Fibroblast of skin of left biceps (primary cell): ENCODE measurements at regions not wholly inside any gene's neighbourhood (a gene's known extent, or its start where the extent isn't known, plus 50 kb on each side); places are given as distances from the start of the nearest gene placed in this dataset.
"Not testable (repeated sequence)": the region's sequence is repeated elsewhere in the genome, so short reads cannot be mapped to it uniquely, and the experiment has no call there.

Source experiments
- DNase-seq, 2 experiments: peaks; one replicate each; pipeline ENCODE4 v3.0.0-alpha.2; 2013; ENCODE audit warnings: low read depth in 2 of 2

DNA sequence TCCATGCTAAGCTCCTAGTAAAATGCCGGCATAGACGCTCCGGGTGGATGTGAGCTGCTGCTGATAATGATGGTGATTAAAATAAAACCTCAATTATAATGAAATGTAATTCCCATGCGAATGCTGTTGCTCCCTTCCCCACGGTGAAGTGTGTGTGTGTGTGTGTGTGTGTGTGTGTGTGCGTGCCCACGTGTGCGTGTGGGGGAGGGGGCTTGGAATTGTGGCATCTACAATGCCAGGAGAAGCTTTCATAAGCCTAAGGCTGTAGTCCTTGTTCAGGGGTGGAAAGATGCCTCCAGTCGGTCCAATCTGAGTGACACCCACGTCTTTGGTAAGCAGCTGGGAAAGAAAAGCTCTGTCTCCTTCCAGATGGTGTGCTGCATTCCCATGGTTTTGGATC lies 137.9 kb downstream of the CDH26 start:
- DNase-seq: no peak

GRCh38 chr20:60097285-60097684 lies 139.1 kb downstream of the CDH26 start:
- no peak for DNase-seq

DNA sequence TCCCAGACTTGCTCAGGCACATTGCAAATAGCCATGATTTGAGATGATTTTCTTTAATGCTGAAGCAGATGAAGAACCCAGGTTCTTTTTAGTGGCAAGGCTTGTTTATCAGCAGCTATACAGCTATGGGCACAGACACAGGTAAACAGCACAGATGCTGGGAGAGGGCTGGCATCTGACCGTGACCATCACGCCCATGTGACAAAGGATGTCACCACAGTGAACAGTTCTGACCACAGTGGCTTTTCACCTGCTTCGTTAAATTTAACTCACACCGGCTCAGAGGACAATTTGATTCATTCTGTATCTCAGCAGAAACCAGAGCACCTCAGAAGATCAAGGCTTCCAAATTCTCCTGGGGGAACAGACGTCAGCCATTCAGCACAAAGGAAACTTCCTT lies 142.6 kb downstream of the CDH26 start:
- DNase-seq: no peak

- no peak for DNase-seq
Observed at GRCh38 chr20:60101201-60101890, 143.1 kb downstream of the CDH26 start.

GRCh38 chr20:60101891-60102281 lies 143.7 kb downstream of the CDH26 start:
- no peak for DNase-seq

GRCh38 chr20:60102665-60103210 lies 144.5 kb downstream of the CDH26 start:
- DNase-seq: no peak

DNA sequence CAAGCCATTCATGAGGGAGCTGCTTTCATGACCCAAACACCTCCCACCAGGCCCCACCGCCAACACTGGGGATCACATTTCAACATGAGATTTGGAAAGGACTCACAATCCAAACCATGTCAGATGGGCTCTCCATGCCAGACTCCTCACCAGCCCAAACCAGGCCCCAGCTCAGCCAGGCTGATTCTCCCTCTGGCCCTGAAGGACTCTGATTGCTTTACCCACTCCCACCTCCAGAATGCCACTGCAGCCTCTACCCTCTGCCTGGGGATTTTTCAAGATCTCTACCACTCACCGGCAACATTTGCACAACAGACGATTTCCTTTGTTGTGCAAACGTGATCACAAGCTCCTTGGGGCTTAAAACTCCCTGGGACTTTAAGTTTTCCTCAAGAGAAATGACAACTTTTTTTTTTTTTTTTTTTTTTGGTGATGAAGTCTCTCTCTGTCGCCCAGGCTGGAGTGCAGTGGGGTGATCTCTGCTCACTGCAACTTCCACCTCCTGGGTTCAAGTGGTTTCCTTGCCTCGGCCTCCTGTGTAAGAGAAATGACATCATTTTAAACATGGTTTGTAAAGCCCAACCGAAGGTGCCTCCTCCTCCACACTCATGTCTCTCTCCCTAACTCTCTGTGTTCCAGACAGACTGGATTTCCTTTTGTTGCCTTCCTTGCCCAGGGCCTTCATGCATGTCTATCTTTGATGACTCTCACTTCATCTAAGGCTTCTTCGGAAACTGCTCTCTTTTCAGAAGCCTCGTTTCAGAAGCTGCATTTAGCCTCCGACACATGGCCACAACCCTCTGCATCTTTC lies 147.0 kb downstream of the CDH26 start:
- DNase-seq: no peak

GRCh38 chr20:60106186-60106585 lies 148.0 kb downstream of the CDH26 start:
- not testable (repeated sequence) for DNase-seq

GRCh38 chr20:60107621-60108390 lies 149.6 kb downstream of the CDH26 start:
- no peak for DNase-seq

DNA sequence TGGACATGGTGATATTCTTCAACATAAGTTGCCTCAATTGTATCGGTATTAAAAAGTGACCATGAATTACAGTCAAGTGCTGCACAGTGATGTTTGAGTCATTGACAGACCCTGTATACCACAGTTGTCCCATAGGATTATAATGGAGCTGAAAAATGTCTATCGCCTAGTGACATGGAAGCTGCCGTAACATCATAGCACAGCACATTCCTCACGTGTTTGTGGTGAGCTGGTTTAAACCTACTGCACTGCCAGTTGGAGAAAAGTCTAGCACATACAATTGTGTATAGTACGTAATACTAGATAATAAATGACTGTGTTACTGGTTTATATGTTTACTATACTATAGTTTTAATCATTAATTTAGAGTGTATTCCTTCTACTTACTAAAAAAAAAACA lies 150.2 kb downstream of the CDH26 start:
- peak; percentile 42 to 51 for DNase-seq

DNA sequence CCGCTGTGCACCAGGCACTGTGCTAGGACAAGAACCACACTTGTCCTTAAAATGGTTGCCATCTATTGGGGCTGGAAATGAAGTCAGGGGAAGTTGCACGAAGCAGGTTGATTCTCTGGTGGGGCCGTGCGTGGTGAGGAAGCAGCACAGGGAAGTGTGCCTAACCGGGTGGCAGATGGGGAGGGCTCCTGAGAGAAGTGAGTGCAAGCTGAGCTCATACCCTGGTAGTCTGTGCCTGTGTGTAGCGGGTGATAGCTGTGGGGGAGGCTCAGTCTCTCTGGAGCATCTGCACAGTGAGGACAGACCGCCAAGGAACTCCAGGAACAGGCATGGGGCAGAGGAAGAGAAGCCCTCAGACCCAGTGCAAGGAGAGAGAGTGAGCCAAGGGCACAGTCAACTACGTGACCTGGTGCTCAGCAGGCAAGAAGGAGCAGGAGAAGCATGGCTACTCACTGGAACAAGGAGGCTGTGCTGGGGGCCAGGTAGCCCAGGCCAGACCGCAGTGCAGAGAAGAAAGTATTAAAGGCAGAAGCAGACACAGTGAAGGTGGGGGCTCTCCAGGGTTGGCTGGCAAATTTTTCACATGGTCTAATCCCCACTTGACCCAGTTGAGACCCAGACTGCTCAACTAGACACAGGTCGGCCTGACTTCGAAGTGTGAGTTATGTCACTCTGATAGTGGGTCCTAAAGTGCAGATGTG lies 155.0 kb downstream of the CDH26 start:
- no peak for DNase-seq

DNA sequence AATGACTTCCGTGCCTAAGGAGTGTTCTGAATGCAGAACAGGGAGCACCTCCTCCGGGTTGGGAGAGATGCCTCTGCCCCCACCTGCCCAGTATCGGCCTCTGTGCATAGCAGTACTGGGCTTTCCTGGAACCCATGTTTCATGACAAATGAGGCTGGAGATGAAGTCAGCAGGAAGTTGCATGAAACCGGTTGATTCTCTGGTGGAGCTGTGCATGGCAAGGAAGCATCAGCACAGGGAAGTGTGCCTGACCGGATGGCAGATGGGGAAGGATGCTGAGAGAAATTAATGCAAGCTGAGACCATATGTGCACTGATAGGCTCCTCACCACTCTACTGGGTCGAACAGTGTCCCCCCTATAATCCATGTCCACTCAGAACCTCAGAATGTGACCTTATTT lies 155.5 kb downstream of the CDH26 start:
- DNase-seq: no peak

- DNase-seq: no peak
Observed at GRCh38 chr20:60115451-60115850, 157.2 kb downstream of the CDH26 start.

DNA sequence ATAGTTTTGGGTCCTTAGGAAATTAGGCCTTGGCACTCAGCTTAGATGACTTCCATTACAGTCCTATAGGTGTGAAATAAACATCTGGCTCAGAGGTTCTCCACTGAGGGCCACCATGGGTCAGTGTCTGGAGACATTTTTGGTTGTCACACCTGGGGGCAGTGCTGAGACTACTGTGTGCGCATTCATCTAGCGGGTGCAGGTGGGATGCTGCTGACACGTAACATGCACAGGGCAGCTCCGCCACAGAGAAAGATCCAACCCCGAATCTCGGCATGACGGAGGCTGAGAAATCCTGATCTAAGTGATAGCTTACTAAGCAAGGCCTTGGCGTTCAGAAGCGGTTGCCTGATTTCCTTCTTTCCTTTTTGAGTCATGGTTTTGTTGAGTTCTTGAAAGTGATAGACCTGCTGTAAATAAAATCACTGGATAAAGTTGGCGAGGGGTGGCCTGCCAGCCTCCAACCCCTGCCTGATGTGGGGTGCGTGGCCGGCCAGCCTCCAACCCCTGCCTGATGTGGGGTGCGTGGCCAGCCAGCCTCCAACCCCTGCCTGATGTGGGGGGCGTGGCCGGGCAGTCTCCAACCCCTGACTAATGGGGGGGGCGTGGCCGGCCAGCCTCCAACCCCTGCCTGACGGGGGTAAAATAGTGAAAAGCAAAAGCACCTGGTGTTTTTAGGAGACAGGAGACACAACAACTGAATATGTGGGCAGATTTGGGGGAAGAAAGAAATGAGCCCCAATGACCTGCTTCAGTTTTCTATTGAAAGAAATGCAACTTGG lies 158.1 kb downstream of the CDH26 start:
- DNase-seq: no peak

- peak; percentile 48 to 57 for DNase-seq
Observed at GRCh38 chr20:60117065-60117464, 158.8 kb downstream of the CDH26 start.

DNA sequence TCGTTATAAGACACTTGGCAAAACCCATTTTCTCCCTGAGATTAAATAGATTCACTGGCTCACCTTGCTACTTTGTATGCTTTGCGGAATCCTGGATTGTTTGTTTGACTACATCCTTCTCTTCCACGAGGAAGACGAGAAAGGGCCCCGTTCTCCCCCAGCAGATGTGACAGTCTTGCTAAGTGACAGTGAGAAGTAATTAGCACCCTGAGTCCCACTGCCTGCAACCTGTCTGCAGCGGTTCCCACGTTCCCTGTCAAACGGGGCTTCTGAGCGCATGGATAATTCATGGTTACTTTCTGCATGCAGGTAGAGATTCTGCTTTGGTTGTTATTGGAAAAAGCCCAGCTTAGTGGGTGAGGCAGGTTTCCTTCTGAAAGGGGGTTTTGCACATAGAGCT lies 163.7 kb downstream of the CDH26 start:
- no peak for DNase-seq

DNA sequence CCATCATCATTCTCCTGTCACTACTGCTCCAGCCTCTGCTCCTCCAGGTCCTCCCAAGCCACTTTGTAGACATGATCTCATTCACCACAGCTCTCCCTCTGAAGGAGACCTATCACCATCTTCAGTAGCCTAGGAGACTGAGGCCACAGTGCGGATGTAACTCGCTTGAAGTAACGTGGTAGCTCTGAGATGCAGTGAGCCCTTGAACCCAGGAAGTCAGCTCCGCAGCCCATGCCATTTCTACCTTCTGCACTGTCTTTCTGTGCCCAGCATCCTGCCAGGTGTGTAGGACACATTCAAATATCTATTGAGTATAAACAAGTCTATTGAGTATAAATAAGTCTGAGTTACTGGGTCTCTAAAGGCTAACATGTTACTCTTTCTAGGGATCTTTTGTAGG lies 164.4 kb downstream of the CDH26 start:
- DNase-seq: no peak

DNA sequence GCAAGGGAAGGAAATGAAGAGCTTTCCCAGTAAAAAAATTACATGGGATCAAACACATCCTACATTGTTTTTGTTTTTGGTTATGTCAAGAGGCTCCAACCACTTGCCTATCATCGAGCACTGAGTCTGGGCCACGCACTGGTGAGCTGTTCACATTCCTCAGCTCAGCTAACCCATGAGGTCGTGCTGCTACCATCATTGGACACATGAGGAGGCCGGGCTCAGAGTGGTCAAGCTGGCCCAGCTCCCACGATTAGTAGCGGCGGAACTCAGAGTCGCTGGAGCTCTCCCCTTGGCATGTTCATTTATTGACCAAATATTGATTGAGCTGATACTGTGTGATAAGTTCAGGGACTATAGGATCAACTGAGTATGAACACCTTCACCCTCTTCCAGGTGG lies 164.9 kb downstream of the CDH26 start:
- no peak for DNase-seq

- DNase-seq: no peak
Observed at GRCh38 chr20:60123652-60124051, 165.4 kb downstream of the CDH26 start.

GRCh38 chr20:60124776-60125381 lies 166.7 kb downstream of the CDH26 start:
- no peak for DNase-seq
